ENCODE measurements at regions not wholly inside any gene's neighbourhood (a gene's known extent, or its start where the extent isn't known, plus 50 kb on each side); places are given as distances from the start of the nearest gene placed in this dataset.

DNA sequence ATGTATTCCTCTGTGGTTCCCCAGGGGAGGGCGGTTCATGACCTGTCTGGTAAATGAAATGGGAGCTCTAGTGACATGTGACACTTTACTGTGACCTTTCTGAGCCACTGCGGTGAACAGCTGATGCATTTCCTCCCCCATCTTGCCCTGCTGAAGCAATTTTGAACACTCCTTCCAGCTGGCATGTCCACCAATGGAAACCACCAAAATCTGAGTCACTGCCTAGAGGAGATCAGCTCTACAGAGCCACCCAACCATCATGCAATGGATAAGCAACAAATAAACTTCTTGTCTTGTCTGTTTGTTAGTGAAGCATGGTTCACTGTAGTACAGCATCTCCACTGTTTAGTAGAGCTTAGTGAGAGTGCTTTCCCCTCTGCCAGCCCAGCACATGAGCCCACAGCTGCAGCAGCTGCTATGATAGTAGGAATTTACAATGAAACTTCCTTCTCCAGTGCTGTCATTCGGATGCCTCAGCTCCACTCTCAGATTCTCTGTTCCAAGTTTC lies 479.4 kb downstream of the NTRK3 start:
- Histone ChIP-seq H3K9ac (no peak overlapping the region), H3K27me3 (no peaks in the 10 kb centered on the region), H3K79me2 (ENCODE audit: low read depth) (no peaks in the 10 kb centered on the region), H3K36me3 (no peaks in the 10 kb centered on the region), H3K27ac (no peak overlapping the region), H3K4me1 (no peaks in the 10 kb centered on the region), H3K9me3 (ENCODE audit: low read depth) (no peaks in the 10 kb centered on the region), H3F3A (ENCODE audit: low read depth) (no peaks in the 10 kb centered on the region), H3K4me3 (no peak overlapping the region), H2AFZ (replicated peaks) (no peak overlapping the region), H3K4me2 (no peak overlapping the region), H4K20me1 (ENCODE audit: low read depth) (no peaks in the 10 kb centered on the region)
- Mint-ChIP-seq H3K9me3 (no peaks in the 10 kb centered on the region), H3K27me3 (ENCODE audit: insufficient read depth, low read depth) (peaks cover 7% of the 10 kb centered on the region), H3K27ac (no peak overlapping the region), H3K4me3 (no peak overlapping the region), H3K4me1 (peaks cover 14% of the 10 kb centered on the region), H3K36me3 (no peaks in the 10 kb centered on the region)
- TF ChIP-seq EZH2phosphoT487 (IDR thresholded peaks at IDR 0.05) (no peak), EZH2 (IDR thresholded peaks at IDR 0.05) (no peak)
- TF ChIP-seq, protein P1, sequence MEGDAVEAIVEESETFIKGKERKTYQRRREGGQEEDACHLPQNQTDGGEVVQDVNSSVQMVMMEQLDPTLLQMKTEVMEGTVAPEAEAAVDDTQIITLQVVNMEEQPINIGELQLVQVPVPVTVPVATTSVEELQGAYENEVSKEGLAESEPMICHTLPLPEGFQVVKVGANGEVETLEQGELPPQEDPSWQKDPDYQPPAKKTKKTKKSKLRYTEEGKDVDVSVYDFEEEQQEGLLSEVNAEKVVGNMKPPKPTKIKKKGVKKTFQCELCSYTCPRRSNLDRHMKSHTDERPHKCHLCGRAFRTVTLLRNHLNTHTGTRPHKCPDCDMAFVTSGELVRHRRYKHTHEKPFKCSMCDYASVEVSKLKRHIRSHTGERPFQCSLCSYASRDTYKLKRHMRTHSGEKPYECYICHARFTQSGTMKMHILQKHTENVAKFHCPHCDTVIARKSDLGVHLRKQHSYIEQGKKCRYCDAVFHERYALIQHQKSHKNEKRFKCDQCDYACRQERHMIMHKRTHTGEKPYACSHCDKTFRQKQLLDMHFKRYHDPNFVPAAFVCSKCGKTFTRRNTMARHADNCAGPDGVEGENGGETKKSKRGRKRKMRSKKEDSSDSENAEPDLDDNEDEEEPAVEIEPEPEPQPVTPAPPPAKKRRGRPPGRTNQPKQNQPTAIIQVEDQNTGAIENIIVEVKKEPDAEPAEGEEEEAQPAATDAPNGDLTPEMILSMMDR (IDR thresholded peaks at IDR 0.05), result no peak
- DNase-seq (ENCODE audit: low spot score), result no peak

DNA sequence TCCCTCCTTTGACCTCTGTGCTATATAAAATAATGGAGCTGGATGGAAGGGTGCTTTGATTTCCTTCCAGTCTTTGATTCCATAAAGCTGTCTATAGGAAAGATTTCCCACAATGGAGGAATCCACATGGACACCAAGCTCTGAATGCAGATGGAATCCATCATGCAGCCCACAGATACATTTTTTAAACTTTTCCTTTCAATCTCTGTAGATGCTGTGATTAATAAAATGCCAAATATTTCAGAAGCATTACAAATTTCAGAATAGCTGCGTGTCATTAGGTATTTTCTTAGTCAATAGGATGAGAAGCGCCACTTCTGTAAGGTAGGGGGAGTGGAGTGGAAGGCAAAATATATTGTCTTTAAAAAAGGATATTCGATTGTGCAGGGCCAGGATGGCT lies 489.0 kb downstream of the NTRK3 start:
- Histone ChIP-seq H3K27me3 (no peaks in the 10 kb centered on the region), H3F3A (ENCODE audit: low read depth) (peaks cover 27% of the 10 kb centered on the region), H3K4me2 (no peak overlapping the region), H3K27ac (no peak overlapping the region), H2AFZ (replicated peaks) (no peak overlapping the region), H3K36me3 (no peaks in the 10 kb centered on the region), H3K79me2 (ENCODE audit: low read depth) (no peaks in the 10 kb centered on the region), H3K4me1 (peaks cover 28% of the 10 kb centered on the region), H4K20me1 (ENCODE audit: low read depth) (no peaks in the 10 kb centered on the region), H3K9me3 (ENCODE audit: low read depth) (no peaks in the 10 kb centered on the region), H3K9ac (no peak overlapping the region), H3K4me3 (no peak overlapping the region)
- Mint-ChIP-seq H3K27ac (no peak overlapping the region), H3K9me3 (peaks cover 33% of the 10 kb centered on the region), H3K4me3 (no peak overlapping the region), H3K36me3 (peaks cover 3% of the 10 kb centered on the region), H3K4me1 (peaks cover 29% of the 10 kb centered on the region), H3K27me3 (ENCODE audit: insufficient read depth, low read depth) (peaks cover 7% of the 10 kb centered on the region)
- DNase-seq (ENCODE audit: low spot score), result no peak
- TF ChIP-seq EZH2 (IDR thresholded peaks at IDR 0.05) (no peak), EZH2phosphoT487 (IDR thresholded peaks at IDR 0.05) (no peak)
- TF ChIP-seq, protein P1 (IDR thresholded peaks at IDR 0.05), result no peak

DNA sequence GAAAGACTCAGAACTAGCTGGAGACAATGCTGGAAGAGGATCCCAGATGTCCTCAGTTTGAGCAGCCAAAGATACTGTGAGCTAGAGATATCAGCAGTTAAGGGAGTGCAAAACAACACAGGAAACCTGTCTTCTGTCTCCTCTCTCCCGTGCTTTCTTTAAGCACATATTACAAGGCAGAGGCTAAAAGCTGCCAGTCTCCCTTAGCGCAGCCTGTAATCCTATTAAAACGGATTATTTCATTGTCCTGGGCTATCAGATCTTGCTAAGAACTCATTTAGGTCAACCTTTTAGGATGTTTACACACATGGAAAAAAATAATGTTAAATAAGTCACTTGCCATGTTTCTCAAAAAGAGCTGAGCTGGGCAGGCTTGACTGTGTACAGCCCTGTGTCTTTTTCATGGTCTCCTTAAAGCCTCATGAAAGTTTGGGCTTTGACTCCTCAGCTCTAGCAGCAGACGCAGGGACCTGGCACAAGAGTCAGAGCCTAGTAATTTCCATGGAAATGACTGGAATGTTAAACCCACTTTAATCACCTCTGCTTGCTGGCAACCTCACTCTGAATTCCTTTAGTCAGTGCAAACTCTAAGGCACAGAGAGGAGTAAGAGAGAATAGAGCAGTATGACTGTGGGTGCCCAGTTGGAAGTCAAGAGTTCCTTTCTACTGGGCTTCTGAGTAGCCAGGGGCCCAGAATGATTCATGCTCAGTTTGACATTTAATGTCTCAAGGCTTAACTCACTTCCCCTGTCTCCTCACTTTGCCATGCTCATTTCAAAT lies 491.9 kb downstream of the NTRK3 start:
- Histone ChIP-seq H3K9ac (no peak overlapping the region), H3K4me2 (peak overlapping the region; percentile 19)

More for the DNA sequence above, 491.9 kb downstream of the NTRK3 start:
- peak; percentile 83 for DNase-seq (ENCODE audit: low spot score)
- Mint-ChIP-seq H3K4me3 (no peak overlapping the region), H3K36me3 (no peaks in the 10 kb centered on the region), H3K27me3 (ENCODE audit: insufficient read depth, low read depth) (peaks cover 7% of the 10 kb centered on the region), H3K27ac (peak overlapping the region; percentile 93), H3K9me3 (peaks cover 18% of the 10 kb centered on the region), H3K4me1 (peaks cover 35% of the 10 kb centered on the region)
- Histone ChIP-seq H2AFZ (replicated peaks) (no peak overlapping the region), H3K4me1 (peaks cover 28% of the 10 kb centered on the region), H3K4me3 (no peak overlapping the region), H3F3A (ENCODE audit: low read depth) (peaks cover 27% of the 10 kb centered on the region), H3K9me3 (ENCODE audit: low read depth) (no peaks in the 10 kb centered on the region), H3K79me2 (ENCODE audit: low read depth) (no peaks in the 10 kb centered on the region), H4K20me1 (ENCODE audit: low read depth) (no peaks in the 10 kb centered on the region), H3K27me3 (no peaks in the 10 kb centered on the region), H3K27ac (peak overlapping the region; percentile 81), H3K36me3 (no peaks in the 10 kb centered on the region)
- peak; percentile 75 for TF ChIP-seq EZH2phosphoT487 (IDR thresholded peaks at IDR 0.05)
- TF ChIP-seq, protein P1 (IDR thresholded peaks at IDR 0.05), result no peak
- no peak for TF ChIP-seq EZH2 (IDR thresholded peaks at IDR 0.05)

All from neural progenitor cell (in vitro differentiated cells).